Activated CD8-positive, alpha-beta T cell treated with anti-CD3 and anti-CD28 coated beads for 36 hours (primary cell): ENCODE measurements at regions not wholly inside any gene's neighbourhood (a gene's known extent, or its start where the extent isn't known, plus 50 kb on each side); places are given as distances from the start of the nearest gene placed in this dataset.

Experiments
- ATAC-seq: fragments of 200-7000 bp; cut with Tn5 transposase; one replicate; pipeline ENCODE4 v1.10.0; 2021; ENCODE audit warnings: mild to moderate bottlenecking, moderate library complexity
- CTCF ChIA-PET: fragments of 350-600 bp; sonication (Branson Sonifier 250); formaldehyde crosslinking; loops from one replicate; lab custom pipeline; 2021; ENCODE audit warnings: antibody characterized with exemption; lab: Charles Lee
- POLR2A ChIA-PET: fragments of 350-600 bp; sonication (Branson Sonifier 250); formaldehyde crosslinking; loops from one replicate; lab custom pipeline; 2021; ENCODE audit warnings: antibody characterized with exemption; lab: Charles Lee
- DNase-seq: peaks from one replicate; pipeline ENCODE4 v3.0.0-alpha.2; 2020
- H3K27ac Mint-ChIP-seq: one replicate; pipeline ENCODE4 v1.8.0; 2021; ENCODE audit warnings: mild to moderate bottlenecking, mixed read lengths
- H3K27me3 Mint-ChIP-seq: one replicate; pipeline ENCODE4 v1.8.0; 2021; ENCODE audit warnings: mixed read lengths
- H3K36me3 Mint-ChIP-seq: one replicate; pipeline ENCODE4 v1.8.0; 2021; ENCODE audit warnings: low read depth, mixed read lengths
- H3K4me1 Mint-ChIP-seq: one replicate; pipeline ENCODE4 v1.8.0; 2021; ENCODE audit warnings: low read depth, mixed read lengths
- H3K4me3 Mint-ChIP-seq: one replicate; pipeline ENCODE4 v1.8.0; 2021; ENCODE audit warnings: mild to moderate bottlenecking, moderate library complexity, mixed read lengths
- H3K9me3 Mint-ChIP-seq: one replicate; pipeline ENCODE4 v1.8.0; 2021; ENCODE audit warnings: mixed read lengths
- intact Hi-C: fragments of 100-400 bp; cut with micrococcal nuclease; formaldehyde crosslinking; loops from one replicate; pipeline ENCODE4 v1.10.0; 2022
- TF ChIP-seq, protein P1 (sequence below): fragments of 200-600 bp; IDR thresholded peaks from one replicate; pipeline ENCODE4 v1.8.0; 2022; ENCODE audit warnings: antibody characterized with exemption, mild to moderate bottlenecking

DNA sequence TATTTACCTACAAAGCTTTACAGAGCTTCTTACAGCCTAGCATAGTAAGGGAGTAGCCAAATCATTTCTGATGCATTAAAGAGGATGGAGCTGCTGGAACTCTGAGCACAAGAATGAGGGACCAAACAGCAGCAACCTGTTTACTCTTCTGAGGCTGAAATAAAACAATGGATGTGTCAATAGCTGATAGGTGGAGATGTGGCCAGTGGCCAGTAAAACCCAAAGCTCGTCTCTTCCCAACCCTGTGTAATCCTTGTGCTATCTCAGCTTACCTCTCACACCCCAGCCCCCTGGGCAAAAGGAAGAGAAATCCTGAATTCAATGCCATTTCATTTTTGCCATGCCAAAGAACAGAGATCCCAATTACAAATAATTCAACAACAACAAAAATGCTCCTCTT lies 446.7 kb upstream of the SMIM31 start:
- intact Hi-C loops: no loop called here
- Mint-ChIP-seq H3K36me3 (no peaks in the 10 kb centered on the region), H3K4me1 (no peaks in the 10 kb centered on the region), H3K4me3 (no peak overlapping the region), H3K9me3 (peaks cover 2% of the 10 kb centered on the region), H3K27ac (no peak overlapping the region), H3K27me3 (no peaks in the 10 kb centered on the region)
- TF ChIP-seq, protein P1, sequence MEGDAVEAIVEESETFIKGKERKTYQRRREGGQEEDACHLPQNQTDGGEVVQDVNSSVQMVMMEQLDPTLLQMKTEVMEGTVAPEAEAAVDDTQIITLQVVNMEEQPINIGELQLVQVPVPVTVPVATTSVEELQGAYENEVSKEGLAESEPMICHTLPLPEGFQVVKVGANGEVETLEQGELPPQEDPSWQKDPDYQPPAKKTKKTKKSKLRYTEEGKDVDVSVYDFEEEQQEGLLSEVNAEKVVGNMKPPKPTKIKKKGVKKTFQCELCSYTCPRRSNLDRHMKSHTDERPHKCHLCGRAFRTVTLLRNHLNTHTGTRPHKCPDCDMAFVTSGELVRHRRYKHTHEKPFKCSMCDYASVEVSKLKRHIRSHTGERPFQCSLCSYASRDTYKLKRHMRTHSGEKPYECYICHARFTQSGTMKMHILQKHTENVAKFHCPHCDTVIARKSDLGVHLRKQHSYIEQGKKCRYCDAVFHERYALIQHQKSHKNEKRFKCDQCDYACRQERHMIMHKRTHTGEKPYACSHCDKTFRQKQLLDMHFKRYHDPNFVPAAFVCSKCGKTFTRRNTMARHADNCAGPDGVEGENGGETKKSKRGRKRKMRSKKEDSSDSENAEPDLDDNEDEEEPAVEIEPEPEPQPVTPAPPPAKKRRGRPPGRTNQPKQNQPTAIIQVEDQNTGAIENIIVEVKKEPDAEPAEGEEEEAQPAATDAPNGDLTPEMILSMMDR: no peak
- no peak for DNase-seq
- ChIA-PET POLR2A (no interaction called here), CTCF (no interaction called here)
- ATAC-seq: no peak

DNA sequence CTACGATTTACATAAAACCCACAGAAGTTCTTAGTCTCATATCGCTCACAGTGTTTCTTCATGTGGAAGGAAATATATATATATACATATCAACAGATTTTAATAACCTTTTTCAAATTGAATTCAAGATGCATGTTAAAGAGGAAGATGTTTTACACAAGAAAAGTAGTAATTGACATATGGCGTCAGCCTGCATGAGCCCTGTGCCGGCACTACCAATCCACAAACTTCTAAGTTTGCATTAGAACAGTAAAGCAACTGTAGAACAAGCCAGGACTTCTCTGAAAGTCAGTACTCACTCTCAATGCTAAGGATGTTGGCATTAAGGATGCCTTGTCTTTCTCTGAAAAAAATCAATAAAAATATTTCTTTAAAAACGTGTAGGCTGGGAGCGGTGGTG lies 441.3 kb upstream of the SMIM31 start:
- ChIA-PET POLR2A (no interaction called here), CTCF (no interaction called here)
- TF ChIP-seq, protein P1: no peak
- H3K4me1 Mint-ChIP-seq: no peaks in the 10 kb centered on the region
- no peak for ATAC-seq
- no peak for DNase-seq
- H3K9me3 Mint-ChIP-seq: no peaks in the 10 kb centered on the region
- H3K27ac Mint-ChIP-seq: no peak overlapping the region
- no peak overlapping the region for H3K4me3 Mint-ChIP-seq
- no peaks in the 10 kb centered on the region for H3K36me3 Mint-ChIP-seq
- intact Hi-C loops: no loop called here
- H3K27me3 Mint-ChIP-seq: no peaks in the 10 kb centered on the region

DNA sequence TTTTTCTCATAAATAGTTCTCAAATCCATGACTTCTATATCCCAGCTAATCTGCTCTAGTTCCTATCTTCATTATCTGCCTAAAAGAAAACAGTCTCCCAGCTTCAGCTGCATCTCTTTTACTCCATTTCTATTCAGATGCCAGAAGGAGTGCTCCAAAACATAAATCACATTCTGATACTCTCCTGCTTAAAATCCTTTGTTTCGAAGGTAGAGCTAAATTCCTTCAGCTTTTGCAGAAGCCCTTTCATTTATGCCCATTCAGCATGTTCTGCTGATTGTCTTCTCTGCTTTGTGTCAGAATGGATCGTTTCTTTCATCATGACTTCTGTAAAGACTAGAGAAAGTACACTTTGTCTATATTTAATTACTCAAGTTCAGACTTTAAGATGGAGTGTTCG lies 440.1 kb upstream of the SMIM31 start:
- H3K27ac Mint-ChIP-seq: no peak overlapping the region
- no peaks in the 10 kb centered on the region for H3K9me3 Mint-ChIP-seq
- H3K4me1 Mint-ChIP-seq: no peaks in the 10 kb centered on the region
- H3K27me3 Mint-ChIP-seq: no peaks in the 10 kb centered on the region
- H3K36me3 Mint-ChIP-seq: no peaks in the 10 kb centered on the region
- ChIA-PET CTCF (no interaction called here), POLR2A (no interaction called here)
- intact Hi-C loops: no loop called here
- TF ChIP-seq, protein P1: no peak
- no peak overlapping the region for H3K4me3 Mint-ChIP-seq
- ATAC-seq: no peak
- DNase-seq: no peak

DNA sequence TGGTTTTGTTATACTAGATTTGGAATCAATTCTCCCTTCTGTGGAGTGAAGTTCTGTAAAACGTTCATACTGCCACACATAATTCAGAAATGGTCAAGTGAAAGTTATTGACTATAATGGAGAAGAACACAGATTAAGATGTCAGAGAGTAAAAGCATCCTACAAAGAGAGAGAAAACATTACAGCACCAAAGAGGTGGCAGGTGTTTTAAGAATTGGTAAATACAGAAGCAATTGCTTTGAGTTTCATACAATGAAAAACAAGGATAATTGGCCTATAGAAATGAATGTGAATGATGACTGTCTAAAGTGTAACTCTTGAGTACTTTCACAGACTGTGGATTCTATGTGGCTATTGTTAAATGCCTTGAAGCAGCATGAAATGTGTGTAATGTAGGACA lies 435.6 kb upstream of the SMIM31 start:
- DNase-seq (no peak), ATAC-seq (no peak)
- Mint-ChIP-seq H3K36me3 (no peaks in the 10 kb centered on the region), H3K4me1 (no peaks in the 10 kb centered on the region), H3K4me3 (no peak overlapping the region), H3K27ac (no peak overlapping the region), H3K9me3 (no peaks in the 10 kb centered on the region), H3K27me3 (no peaks in the 10 kb centered on the region)
- ChIA-PET CTCF (no interaction called here), POLR2A (no interaction called here)
- TF ChIP-seq, protein P1: no peak
- intact Hi-C loops: no loop called here

DNA sequence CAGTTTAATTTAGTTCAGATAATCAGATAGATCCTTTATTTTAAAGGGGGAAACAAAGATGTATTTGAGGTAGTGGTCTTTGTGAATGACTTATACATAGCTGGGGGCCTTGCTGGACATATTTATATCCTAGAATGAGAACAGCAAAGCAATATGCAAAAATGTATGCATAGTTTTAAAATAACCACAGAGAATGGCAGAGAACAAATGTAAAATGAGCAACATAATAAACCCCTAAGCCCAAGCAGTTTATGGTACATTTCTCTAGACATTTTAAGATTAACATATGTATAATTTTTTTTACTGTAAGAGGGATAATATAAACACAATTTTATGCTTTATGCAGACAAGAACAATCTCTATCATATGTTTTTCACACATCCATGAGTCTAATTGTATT lies 434.2 kb upstream of the SMIM31 start:
- no peak overlapping the region for H3K27ac Mint-ChIP-seq
- ChIA-PET CTCF (no interaction called here), POLR2A (no interaction called here)
- H3K4me1 Mint-ChIP-seq: no peaks in the 10 kb centered on the region
- TF ChIP-seq, protein P1: no peak
- ATAC-seq (no peak), DNase-seq (no peak)
- intact Hi-C loops: no loop called here
- H3K27me3 Mint-ChIP-seq: no peaks in the 10 kb centered on the region
- H3K9me3 Mint-ChIP-seq: no peaks in the 10 kb centered on the region
- no peak overlapping the region for H3K4me3 Mint-ChIP-seq
- H3K36me3 Mint-ChIP-seq: no peaks in the 10 kb centered on the region
